LHCN-M2 (cell line): ENCODE measurements at regions not wholly inside any gene's neighbourhood (a gene's known extent, or its start where the extent isn't known, plus 50 kb on each side); places are given as distances from the start of the nearest gene placed in this dataset.

ENCODE experiments used
- DNase-seq: peaks from one replicate; pipeline ENCODE4 v3.0.0-alpha.2; 2012; ENCODE audit warnings: low read depth

- DNase-seq = no peak
These were observed 67.0 kb upstream of the MTNR1B start for GRCh38 chr11:92902417-92902816.

- no peak for DNase-seq
These were observed 61.8 kb upstream of the MTNR1B start for GRCh38 chr11:92907671-92908070.

- no peak for DNase-seq
These were observed 60.2 kb upstream of the MTNR1B start for GRCh38 chr11:92909214-92909613.

GRCh38 chr11:92911478-92911877 lies 58.0 kb upstream of the MTNR1B start:
- DNase-seq = no peak

GRCh38 chr11:92915551-92915950 lies 53.9 kb upstream of the MTNR1B start:
- DNase-seq = no peak

GRCh38 chr11:92916299-92916698 lies 53.2 kb upstream of the MTNR1B start:
- no peak for DNase-seq

- no peak for DNase-seq
These were observed 51.5 kb upstream of the MTNR1B start for GRCh38 chr11:92917927-92918326.

GRCh38 chr11:92919048-92919447 lies 50.4 kb upstream of the MTNR1B start:
- DNase-seq = no peak
